ENCODE measurements at regions not wholly inside any gene's neighbourhood (a gene's known extent, or its start where the extent isn't known, plus 50 kb on each side); places are given as distances from the start of the nearest gene placed in this dataset.

GRCh38 chr7:46139079-46139478 is 218.0 kb upstream of the IGFBP3 start (continued):
- TF ChIP-seq SKIL (IDR thresholded peaks at IDR 0.05; ENCODE audit: low read depth, poor library complexity, severe bottlenecking): peak; percentile 45
- no peak; the same call in 1 of the 2 replicates for TF ChIP-seq USF2 (IDR thresholded peaks at IDR 0.05; ENCODE audit: borderline replicate concordance, low read depth, low read length)
- peak; percentile 22; the same call in 1 of the 2 replicates for TF ChIP-seq MLLT1 (IDR thresholded peaks at IDR 0.05)
- TF ChIP-seq RBBP5 (conservative IDR thresholded peaks at IDR 0.05): no peak
- peak; percentile 96 for TF ChIP-seq ZNF217 (IDR thresholded peaks at IDR 0.05)
- peak; percentile 40 for TF ChIP-seq MEF2B (IDR thresholded peaks at IDR 0.05; ENCODE audit: partially characterized antibody, poor library complexity, severe bottlenecking)
- 0 out of 2 replicates have a peak, but pooled peaks have one; percentile 26 for TF ChIP-seq CBX5 (IDR thresholded peaks at IDR 0.05; ENCODE audit: low read depth)
- no peak for TF ChIP-seq RAD21 (IDR thresholded peaks at IDR 0.05; ENCODE audit: insufficient read depth, low read depth, low read length)
- TF ChIP-seq LARP7 (IDR thresholded peaks at IDR 0.05): no peak
- TF ChIP-seq MAX (IDR thresholded peaks at IDR 0.05; ENCODE audit: low read depth, low read length): no peak
- 0 out of 2 replicates have a peak, but pooled peaks have one; percentile 46 for TF ChIP-seq TCF12 (IDR thresholded peaks at IDR 0.05; ENCODE audit: low read depth, low read length)
- TF ChIP-seq SMAD1 (IDR thresholded peaks at IDR 0.05; ENCODE audit: low read depth, partially characterized antibody): peak; percentile 22
- TF ChIP-seq RUNX3 (IDR thresholded peaks at IDR 0.05; ENCODE audit: low read length): peak; percentile 12; the same call in 1 of the 2 replicates
